HCT116 (cell line): ENCODE measurements at regions not wholly inside any gene's neighbourhood (a gene's known extent, or its start where the extent isn't known, plus 50 kb on each side); places are given as distances from the start of the nearest gene placed in this dataset.

Experiments used
- ATAC-seq: fragments of 200-7000 bp; cut with Tn5 transposase; 2 replicates; pipeline ENCODE4 v1.9.1; 2020; ENCODE audit warnings: mild to moderate bottlenecking, moderate library complexity
- BruUV-seq: library from RNA; stranded (reverse); fragments of 400-500 nt; replicated peaks from 2 replicates; lab custom pipeline; 2021; lab: Mats Ljungman, UMichigan
- CTCF ChIA-PET: fragments of 300-600 bp; sonication (Branson Sonifier 250); formaldehyde crosslinking; loops from one replicate; lab custom pipeline; 2021; ENCODE audit warnings: antibody characterized with exemption; lab: Charles Lee
- POLR2A ChIA-PET: fragments of 300-600, 350-600 bp; sonication (Branson Sonifier 250); formaldehyde crosslinking; loops from one replicate; lab custom pipeline; 2021; ENCODE audit warnings: antibody characterized with exemption; lab: Charles Lee
- RAD21 ChIA-PET, 2 experiments: fragments of 300-600 bp; sonication (Branson Sonifier 250); formaldehyde crosslinking; loops; one replicate each; lab custom pipeline; 2023; ENCODE audit warnings: low total read pairs in 2 of 2; ENCODE audit not compliant: uncharacterized antibody in 2 of 2, unreplicated experiment in 2 of 2, low non-redundant PET in 1 of 2; lab: Charles Lee
- DNase-seq: peaks from one replicate; pipeline ENCODE4 v3.0.0-alpha.2; 2010; ENCODE audit warnings: low read depth, low spot score
- H2AFZ ChIP-seq: fragments of 200-600 bp; shearing (Covaris generic), sonication (generic); 2 replicates; pipeline ENCODE4 v1.6.1; 2017; ENCODE audit warnings: low read depth, mixed run types, mixed read lengths, antibody characterized with exemption, low read length; ENCODE audit not compliant: poor library complexity, severe bottlenecking
- H3K27ac ChIP-seq: 2 replicates; pipeline ENCODE4 v1.5.1; 2012; ENCODE audit warnings: low read depth, low read length
- H3K27me3 ChIP-seq: fragments of 200-600 bp; sonication (generic); 2 replicates; pipeline ENCODE4 v1.6.1; 2016; ENCODE audit warnings: mixed run types, low read length, mixed read lengths; ENCODE audit not compliant: insufficient read depth
- H3K36me3 ChIP-seq, 2 experiments: fragments of 200-500 bp in 1 of 2; fragments of 200-600 bp in 1 of 2; sonication (Bioruptor generic) in 1 of 2; sonication (generic) in 1 of 2; 2 replicates each; pipeline versions ENCODE4 v1.5.1 to v1.6.1; 2014 to 2016; ENCODE audit warnings: low read length in 2 of 2, inconsistent platforms in 1 of 2, mixed read lengths in 1 of 2, mixed run types in 1 of 2; ENCODE audit not compliant: insufficient read depth in 2 of 2, control insufficient read depth in 1 of 2
- H3K4me1 ChIP-seq, 2 experiments: fragments of 200-600 bp in 1 of 2; sonication (generic) in 1 of 2; 2 replicates each; pipeline versions ENCODE4 v1.5.1 to v1.6.1; 2012 to 2017; ENCODE audit warnings: low read length in 2 of 2, inconsistent platforms in 1 of 2, mild to moderate bottlenecking in 1 of 2, mixed read lengths in 1 of 2, mixed run types in 1 of 2, moderate library complexity in 1 of 2; ENCODE audit not compliant: insufficient read depth in 2 of 2, control insufficient read depth in 1 of 2
- H3K4me2 ChIP-seq: fragments of 200-600 bp; sonication (generic); 2 replicates; pipeline ENCODE4 v1.6.1; 2017; ENCODE audit warnings: mixed run types, low read length, mixed read lengths
- H3K4me3 ChIP-seq, 2 experiments: fragments of 200-600 bp in 1 of 2; sonication (generic) in 1 of 2; replicated peaks in 1 of 2; 2 replicates each; pipeline ENCODE4 v1.5.1; 2011 to 2016; ENCODE audit warnings: low read length in 2 of 2, control low read depth in 1 of 2, low read depth in 1 of 2, mild to moderate bottlenecking in 1 of 2, mixed read lengths in 1 of 2, mixed run types in 1 of 2
- H3K79me2 ChIP-seq: fragments of 200-600 bp; sonication (generic); 2 replicates; pipeline ENCODE4 v1.6.1; 2017; ENCODE audit warnings: mild to moderate bottlenecking, mixed run types, low read length, moderate library complexity, mixed read lengths; ENCODE audit not compliant: insufficient read depth
- H3K9ac ChIP-seq: fragments of 200-600 bp; sonication (generic); 2 replicates; pipeline ENCODE4 v1.6.1; 2016; ENCODE audit warnings: low read length, mixed read lengths
- H3K9me2 ChIP-seq: fragments of 200-600 bp; sonication (generic), shearing (Covaris generic); 2 replicates; pipeline ENCODE4 v1.6.1; 2017; ENCODE audit warnings: mixed run types, mild to moderate bottlenecking, moderate library complexity; ENCODE audit not compliant: insufficient read depth
- H3K9me3 ChIP-seq, 2 experiments: fragments of 200-500 bp in 1 of 2; fragments of 200-600 bp in 1 of 2; sonication (Bioruptor generic) in 1 of 2; sonication (generic) in 1 of 2; 2 replicates each; pipeline ENCODE4 v1.6.1; 2014 to 2017; ENCODE audit warnings: low read length in 2 of 2, mixed read lengths in 2 of 2, inconsistent platforms in 1 of 2, low read depth in 1 of 2, mild to moderate bottlenecking in 1 of 2, mixed run types in 1 of 2, moderate library complexity in 1 of 2; ENCODE audit not compliant: control insufficient read depth in 1 of 2, insufficient read depth in 1 of 2
- H4K20me1 ChIP-seq: fragments of 200-600 bp; sonication (generic), shearing (Covaris generic); 2 replicates; pipeline ENCODE4 v1.6.1; 2017; ENCODE audit warnings: mixed run types, mild to moderate bottlenecking, moderate library complexity; ENCODE audit not compliant: insufficient read depth
- ATF3 ChIP-seq: IDR thresholded peaks from 2 replicates; pipeline ENCODE4 v1.6.1; 2012
- CEBPB ChIP-seq: IDR thresholded peaks from 2 replicates; pipeline ENCODE4 v1.6.1; 2012; ENCODE audit warnings: low read depth
- CTCF ChIP-seq, 3 experiments: fragments of 200-600 bp in 1 of 3; sonication (generic) in 1 of 3; IDR thresholded peaks in 2 of 3; conservative IDR thresholded peaks in 1 of 3; 2 replicates each; pipeline ENCODE4 v1.5.1; 2012 to 2017; ENCODE audit warnings: low read depth in 2 of 3, low read length in 2 of 3, antibody characterized with exemption in 1 of 3, borderline replicate concordance in 1 of 3, control low read depth in 1 of 3, mild to moderate bottlenecking in 1 of 3, mixed read lengths in 1 of 3, mixed run types in 1 of 3, moderate library complexity in 1 of 3; ENCODE audit not compliant: insufficient read depth in 1 of 3
- EGR1 ChIP-seq: IDR thresholded peaks from 2 replicates; pipeline ENCODE4 v1.6.1; 2012; ENCODE audit warnings: low read depth
- EZH2 ChIP-seq: fragments of 200-600 bp; sonication (generic); IDR thresholded peaks from 2 replicates; pipeline ENCODE4 v1.6.1; 2017; ENCODE audit warnings: antibody characterized with exemption, mixed run types
- JUND ChIP-seq: IDR thresholded peaks from 2 replicates; pipeline ENCODE4 v1.6.1; 2012
- POLR2AphosphoS5 ChIP-seq: IDR thresholded peaks from 2 replicates; pipeline ENCODE4 v1.6.1; 2011; ENCODE audit warnings: mild to moderate bottlenecking, low read depth, low read length, moderate library complexity
- RAD21 ChIP-seq: IDR thresholded peaks from 2 replicates; pipeline ENCODE4 v1.6.1; 2012; ENCODE audit warnings: low read depth, mild to moderate bottlenecking
- REST ChIP-seq: IDR thresholded peaks from 2 replicates; pipeline ENCODE4 v1.6.1; 2012; ENCODE audit warnings: low read depth
- SIN3A ChIP-seq: IDR thresholded peaks from 2 replicates; pipeline ENCODE4 v1.6.1; 2012; ENCODE audit warnings: low read depth
- SP1 ChIP-seq: IDR thresholded peaks from 2 replicates; pipeline ENCODE4 v1.6.1; 2012; ENCODE audit warnings: low read depth
- SRF ChIP-seq: IDR thresholded peaks from 2 replicates; pipeline ENCODE4 v1.6.1; 2012; ENCODE audit warnings: low read depth
- YY1 ChIP-seq: IDR thresholded peaks from 2 replicates; pipeline ENCODE4 v1.6.1; 2011; ENCODE audit warnings: low read length, low read depth, moderate library complexity, mild to moderate bottlenecking; ENCODE audit not compliant: insufficient replicate concordance; ENCODE audit errors: extremely low read depth
- ZFX ChIP-seq: fragments of 450-650 bp; IDR thresholded peaks from 2 replicates; pipeline ENCODE4 v1.6.1; 2017
- intact Hi-C: fragments of 100-400 bp; cut with micrococcal nuclease; formaldehyde crosslinking; loops from 2 replicates; pipeline ENCODE4 v1.10.0; 2022

- Histone ChIP-seq H3K4me3 (no peak overlapping the region), H3K36me3 (no peaks in the 10 kb centered on the region), H3K4me1 (no peaks in the 10 kb centered on the region), H3K4me2 (no peak overlapping the region), H3K79me2 (no peaks in the 10 kb centered on the region), H3K9me2 (no peaks in the 10 kb centered on the region), H3K27ac (no peak overlapping the region), H3K9ac (no peak overlapping the region), H3K9me3 (no peaks in the 10 kb centered on the region), H2AFZ (no peak overlapping the region), H4K20me1 (no peaks in the 10 kb centered on the region), H3K27me3 (no peaks in the 10 kb centered on the region)
- BruUV-seq = no TSS peak
- ATAC-seq (no peak), DNase-seq (no peak)
- TF ChIP-seq YY1 (no peak), EGR1 (no peak), SRF (no peak), CTCF (IDR thresholded peaks at IDR 0.05 in 2 of 3, conservative IDR thresholded peaks at IDR 0.05 in 1 of 3; ENCODE audit: borderline replicate concordance in 1 of 3, insufficient read depth in 1 of 3, low read depth in 2 of 3, low read length in 2 of 3) (no peak)
- intact Hi-C loops = no loop called here
- CTCF ChIA-PET = no interaction called here
- POLR2A ChIA-PET = no interaction called here
- RAD21 ChIA-PET = no interaction called here
Measured at GRCh38 chr6:170183521-170183920, 107.4 kb downstream of the DLL1 start.

GRCh38 chr6:170182781-170183120 lies 108.1 kb downstream of the DLL1 start:
- Histone ChIP-seq H3K4me1 (peaks cover 0 to 6% of the 10 kb centered on the region in 2 experiments; a peak in 2 of 4 replicates), H3K27me3 (no peaks in the 10 kb centered on the region), H3K79me2 (no peaks in the 10 kb centered on the region), H3K9me2 (no peaks in the 10 kb centered on the region), H3K4me2 (no peak overlapping the region), H3K4me3 (no peak overlapping the region), H3K9me3 (no peaks in the 10 kb centered on the region), H2AFZ (no peak overlapping the region), H3K9ac (no peak overlapping the region), H4K20me1 (no peaks in the 10 kb centered on the region), H3K36me3 (no peaks in the 10 kb centered on the region), H3K27ac (no peak overlapping the region)
- intact Hi-C loops = no loop called here
- BruUV-seq = no TSS peak
- POLR2A ChIA-PET = no interaction called here
- RAD21 ChIA-PET = no interaction called here
- DNase-seq (no peak), ATAC-seq (no peak)
- CTCF ChIA-PET = no interaction called here
- TF ChIP-seq JUND (no peak), SIN3A (no peak), REST (no peak), POLR2AphosphoS5 (no peak), EZH2 (no peak), SRF (no peak), SP1 (no peak), CEBPB (no peak), RAD21 (no peak), ZFX (no peak), ATF3 (no peak), CTCF (IDR thresholded peaks at IDR 0.05 in 2 of 3, conservative IDR thresholded peaks at IDR 0.05 in 1 of 3; ENCODE audit: borderline replicate concordance in 1 of 3, insufficient read depth in 1 of 3, low read depth in 2 of 3, low read length in 2 of 3) (no peak)
